CD14-positive monocyte (primary cell): ENCODE measurements at regions not wholly inside any gene's neighbourhood (a gene's known extent, or its start where the extent isn't known, plus 50 kb on each side); places are given as distances from the start of the nearest gene placed in this dataset.

Experiments used
- DNase-seq, 3 donors: peaks; one replicate each; pipeline ENCODE4 v3.0.0-alpha.2; 2011 to 2022
- H2AFZ ChIP-seq: 2 replicates; pipeline ENCODE4 v1.6.0; 2012; ENCODE audit warnings: mild to moderate bottlenecking, low read depth, low read length, inconsistent platforms; ENCODE audit not compliant: insufficient read depth, poor library complexity, severe bottlenecking
- H3K27ac ChIP-seq, 2 donors: 1 replicate in 1 of 2; 2 replicates in 1 of 2; pipeline ENCODE4 v1.5.1; 2012 to 2013; ENCODE audit warnings: low read length in 2 of 2, control low read depth in 1 of 2, inconsistent platforms in 1 of 2, low read depth in 1 of 2, mild to moderate bottlenecking in 1 of 2
- H3K27me3 ChIP-seq, 2 donors: one replicate each; pipeline versions ENCODE4 v1.6.0 to v1.6.1; 2011 to 2013; ENCODE audit warnings: low read length in 2 of 2; ENCODE audit not compliant: control insufficient read depth in 2 of 2, insufficient read depth in 2 of 2
- H3K36me3 ChIP-seq, 2 donors: replicated peaks in 1 of 2; 1 replicate in 1 of 2; 2 replicates in 1 of 2; pipeline versions ENCODE4 v1.5.1 to v1.6.1; 2012 to 2013; ENCODE audit warnings: low read length in 2 of 2, control low read depth in 1 of 2, inconsistent platforms in 1 of 2, mild to moderate bottlenecking in 1 of 2; ENCODE audit not compliant: insufficient read depth in 2 of 2, control insufficient read depth in 1 of 2
- H3K4me1 ChIP-seq, 2 donors: 1 replicate in 1 of 2; 2 replicates in 1 of 2; pipeline versions ENCODE4 v1.5.1 to v1.6.1; 2012 to 2013; ENCODE audit warnings: low read length in 2 of 2, control low read depth in 1 of 2, inconsistent platforms in 1 of 2, mild to moderate bottlenecking in 1 of 2, moderate library complexity in 1 of 2; ENCODE audit not compliant: insufficient read depth in 2 of 2, control insufficient read depth in 1 of 2
- H3K4me2 ChIP-seq: replicated peaks from 2 replicates; pipeline ENCODE3; 2012; ENCODE audit warnings: low read length, moderate library complexity, mild to moderate bottlenecking; ENCODE audit not compliant: poor library complexity, severe bottlenecking; ENCODE audit errors: extremely low read depth
- H3K4me3 ChIP-seq, 3 experiments: fragments of 200-600 bp in 1 of 3; sonication (generic) in 1 of 3; replicated peaks in 1 of 3; 1 replicate in 2 of 3; 2 replicates in 1 of 3; pipeline ENCODE4 v1.5.1; 2011 to 2013; ENCODE audit warnings: low read length in 3 of 3, mild to moderate bottlenecking in 3 of 3, control low read depth in 2 of 3, low read depth in 2 of 3, inconsistent platforms in 1 of 3, moderate library complexity in 1 of 3
- H3K79me2 ChIP-seq: 2 replicates; pipeline ENCODE4 v1.6.0; 2012; ENCODE audit warnings: mild to moderate bottlenecking, control low read depth, inconsistent platforms, low read length, moderate library complexity; ENCODE audit not compliant: insufficient read depth
- H3K9ac ChIP-seq: 2 replicates; pipeline ENCODE4 v1.6.0; 2017; ENCODE audit warnings: low read length, mild to moderate bottlenecking; ENCODE audit not compliant: insufficient read depth, poor library complexity, severe bottlenecking
- H3K9me3 ChIP-seq, 2 donors: replicated peaks in 1 of 2; 1 replicate in 1 of 2; 2 replicates in 1 of 2; pipeline versions ENCODE4 v1.5.1 to v1.6.1; 2012 to 2013; ENCODE audit warnings: low read length in 2 of 2, control low read depth in 1 of 2; ENCODE audit not compliant: control insufficient read depth in 1 of 2, insufficient read depth in 1 of 2
- H4K20me1 ChIP-seq: 2 replicates; pipeline ENCODE4 v1.6.0; 2012; ENCODE audit warnings: mild to moderate bottlenecking, low read length, control low read depth, moderate library complexity; ENCODE audit not compliant: insufficient read depth
- H3K27ac Mint-ChIP-seq, 7 donors: one replicate each; pipeline ENCODE4 v1.8.0; 2020; ENCODE audit warnings: mild to moderate bottlenecking in 7 of 7, mixed read lengths in 7 of 7, moderate library complexity in 6 of 7, inconsistent platforms in 2 of 7
- H3K27me3 Mint-ChIP-seq, 3 donors: one replicate each; pipeline ENCODE4 v1.8.0; 2021 to 2022; ENCODE audit warnings: low read depth in 3 of 3, mild to moderate bottlenecking in 3 of 3, mixed read lengths in 3 of 3, moderate library complexity in 3 of 3, inconsistent platforms in 1 of 3
- H3K36me3 Mint-ChIP-seq, 2 donors: one replicate each; pipeline ENCODE4 v1.8.0; 2020; ENCODE audit warnings: mixed read lengths in 2 of 2, inconsistent platforms in 1 of 2, mild to moderate bottlenecking in 1 of 2
- H3K4me1 Mint-ChIP-seq: one replicate; pipeline ENCODE4 v1.8.0; 2020; ENCODE audit warnings: mild to moderate bottlenecking, mixed read lengths
- H3K4me3 Mint-ChIP-seq, 2 donors: one replicate each; pipeline ENCODE4 v1.8.0; 2020; ENCODE audit warnings: mild to moderate bottlenecking in 2 of 2, mixed read lengths in 2 of 2, moderate library complexity in 1 of 2
- H3K9me3 Mint-ChIP-seq, 7 donors: one replicate each; pipeline ENCODE4 v1.8.0; 2020 to 2022; ENCODE audit warnings: mixed read lengths in 7 of 7, mild to moderate bottlenecking in 6 of 7, moderate library complexity in 6 of 7, inconsistent platforms in 2 of 7
- WGBS: methylation state at CpG from one replicate; pipeline ENCODE4 v1.1.5; 2013; ENCODE audit warnings: missing lambda C conversion rate; ENCODE audit not compliant: insufficient coverage; 5-methylcytosine and 5-hydroxymethylcytosine counted together
- intact Hi-C, 2 donors: fragments of 100-400 bp; cut with micrococcal nuclease; formaldehyde crosslinking; loops; one replicate each; pipeline versions ENCODE4 v1.15.0 to v1.15.1; 2023
- TF ChIP-seq, protein P1 (sequence below): fragments of 200-600 bp; IDR thresholded peaks from one replicate; pipeline ENCODE4 v1.8.0; 2022; ENCODE audit warnings: antibody characterized with exemption, mild to moderate bottlenecking

DNA sequence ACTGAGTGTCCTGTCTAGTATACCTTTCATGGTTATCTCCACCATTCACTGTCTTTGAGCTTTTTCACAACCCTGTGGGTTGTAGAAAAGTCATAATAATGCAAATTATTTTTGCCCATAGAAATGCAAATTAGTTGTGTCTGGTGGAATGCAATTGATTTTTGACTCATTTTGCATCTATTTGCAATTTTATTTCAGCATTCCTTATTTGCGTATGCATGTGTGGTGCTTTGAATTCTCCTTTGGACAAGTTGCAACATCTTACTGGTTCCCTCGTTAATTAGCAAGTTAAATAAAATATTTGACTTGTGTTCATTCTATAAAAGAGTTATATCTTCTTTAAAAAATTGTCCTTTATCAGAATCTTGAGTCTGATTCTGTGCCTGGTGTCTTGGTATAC is 297.3 kb upstream of the CASK start:
- H2AFZ ChIP-seq: no peak overlapping the region
- H3K36me3 ChIP-seq: no peaks in the 10 kb centered on the region
- Mint-ChIP-seq H3K4me1 (no peaks in the 10 kb centered on the region), H3K36me3 (no peaks in the 10 kb centered on the region), H3K9me3 (peaks cover 0 to 4% (median 1%) of the 10 kb centered on the region in 7 donors), H3K27ac (no peak overlapping the region), H3K27me3 (peaks cover 0 to 3% (median 0%) of the 10 kb centered on the region in 3 donors), H3K4me3 (no peak overlapping the region)
- H4K20me1 ChIP-seq: no peaks in the 10 kb centered on the region
- H3K27me3 ChIP-seq: no peaks in the 10 kb centered on the region
- no peak for DNase-seq
- TF ChIP-seq, protein P1, sequence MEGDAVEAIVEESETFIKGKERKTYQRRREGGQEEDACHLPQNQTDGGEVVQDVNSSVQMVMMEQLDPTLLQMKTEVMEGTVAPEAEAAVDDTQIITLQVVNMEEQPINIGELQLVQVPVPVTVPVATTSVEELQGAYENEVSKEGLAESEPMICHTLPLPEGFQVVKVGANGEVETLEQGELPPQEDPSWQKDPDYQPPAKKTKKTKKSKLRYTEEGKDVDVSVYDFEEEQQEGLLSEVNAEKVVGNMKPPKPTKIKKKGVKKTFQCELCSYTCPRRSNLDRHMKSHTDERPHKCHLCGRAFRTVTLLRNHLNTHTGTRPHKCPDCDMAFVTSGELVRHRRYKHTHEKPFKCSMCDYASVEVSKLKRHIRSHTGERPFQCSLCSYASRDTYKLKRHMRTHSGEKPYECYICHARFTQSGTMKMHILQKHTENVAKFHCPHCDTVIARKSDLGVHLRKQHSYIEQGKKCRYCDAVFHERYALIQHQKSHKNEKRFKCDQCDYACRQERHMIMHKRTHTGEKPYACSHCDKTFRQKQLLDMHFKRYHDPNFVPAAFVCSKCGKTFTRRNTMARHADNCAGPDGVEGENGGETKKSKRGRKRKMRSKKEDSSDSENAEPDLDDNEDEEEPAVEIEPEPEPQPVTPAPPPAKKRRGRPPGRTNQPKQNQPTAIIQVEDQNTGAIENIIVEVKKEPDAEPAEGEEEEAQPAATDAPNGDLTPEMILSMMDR: no peak
- intact Hi-C loops: no loop called here
- no peaks in the 10 kb centered on the region for H3K79me2 ChIP-seq
- no peaks in the 10 kb centered on the region for H3K9me3 ChIP-seq
- WGBS: no CpG with 5 or more reads among the region's 2 CpGs
- H3K4me1 ChIP-seq: no peaks in the 10 kb centered on the region
- H3K9ac ChIP-seq: no peak overlapping the region
- H3K27ac ChIP-seq: no peak overlapping the region
- no peak overlapping the region for H3K4me2 ChIP-seq
- no peak overlapping the region for H3K4me3 ChIP-seq

DNA sequence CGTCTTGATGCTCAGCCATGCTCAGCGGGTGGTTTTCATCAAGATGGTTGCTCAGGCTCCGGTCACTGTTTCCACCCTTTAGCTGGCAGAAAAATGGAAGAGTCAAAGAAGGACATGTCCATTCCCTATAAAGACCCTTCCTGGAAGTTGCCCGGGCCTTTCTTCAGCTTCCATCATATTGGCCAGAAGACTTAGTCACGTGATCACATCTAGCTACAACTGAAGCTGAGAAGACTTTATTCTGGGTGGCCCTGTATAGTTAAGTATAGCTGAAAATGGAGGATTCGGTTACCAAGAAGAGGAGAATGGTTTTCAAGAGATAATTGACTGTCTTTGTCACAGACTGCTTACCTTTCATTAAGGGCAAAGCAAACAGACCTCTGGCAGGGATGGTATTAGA is 296.7 kb upstream of the CASK start:
- Mint-ChIP-seq H3K4me3 (no peak overlapping the region), H3K27me3 (peaks cover 0 to 3% (median 0%) of the 10 kb centered on the region in 3 donors), H3K4me1 (no peaks in the 10 kb centered on the region), H3K27ac (no peak overlapping the region), H3K9me3 (peaks cover 0 to 2% (median 0%) of the 10 kb centered on the region in 7 donors), H3K36me3 (no peaks in the 10 kb centered on the region)
- Histone ChIP-seq H3K27ac (no peak overlapping the region), H3K4me2 (no peak overlapping the region), H3K9ac (no peak overlapping the region), H3K4me3 (no peak overlapping the region), H3K79me2 (no peaks in the 10 kb centered on the region), H4K20me1 (no peaks in the 10 kb centered on the region), H2AFZ (no peak overlapping the region), H3K36me3 (no peaks in the 10 kb centered on the region), H3K27me3 (no peaks in the 10 kb centered on the region), H3K9me3 (no peaks in the 10 kb centered on the region), H3K4me1 (no peaks in the 10 kb centered on the region)
- intact Hi-C loops: no loop called here
- 100% methylated on average over 2 of the region's 6 CpGs for WGBS
- no peak for DNase-seq
- TF ChIP-seq, protein P1: no peak
